HUES6 (cell line): ENCODE measurements at regions not wholly inside any gene's neighbourhood (a gene's known extent, or its start where the extent isn't known, plus 50 kb on each side); places are given as distances from the start of the nearest gene placed in this dataset.
"Not testable (repeated sequence)": the region's sequence is repeated elsewhere in the genome, so short reads cannot be mapped to it uniquely, and the experiment has no call there.

Experiments used
- H3K27ac ChIP-seq: 2 replicates; pipeline ENCODE4 v1.7.0; 2013; ENCODE audit warnings: low read depth, mild to moderate bottlenecking, low read length, inconsistent platforms
- H3K27me3 ChIP-seq: 2 replicates; pipeline ENCODE4 v1.6.1; 2013; ENCODE audit warnings: low read length; ENCODE audit not compliant: control insufficient read depth, insufficient read depth
- H3K36me3 ChIP-seq: 2 replicates; pipeline ENCODE4 v1.6.1; 2013; ENCODE audit warnings: low read length; ENCODE audit not compliant: control insufficient read depth, insufficient read depth
- H3K4me1 ChIP-seq: 2 replicates; pipeline ENCODE4 v1.6.1; 2013; ENCODE audit warnings: low read length; ENCODE audit not compliant: control insufficient read depth, insufficient read depth
- H3K4me3 ChIP-seq: 2 replicates; pipeline ENCODE4 v1.5.1; 2013; ENCODE audit warnings: low read depth, low read length
- H3K9ac ChIP-seq: one replicate; pipeline ENCODE4 v1.6.1; 2013; ENCODE audit warnings: mild to moderate bottlenecking, low read length
- H3K9me3 ChIP-seq: 2 replicates; pipeline ENCODE4 v1.6.1; 2013; ENCODE audit warnings: low read depth, low read length; ENCODE audit not compliant: control insufficient read depth, insufficient read depth

- Histone ChIP-seq H3K4me3 (no peak overlapping the region), H3K27me3 (no peaks in the 10 kb centered on the region), H3K9ac (no peak overlapping the region), H3K4me1 (no peaks in the 10 kb centered on the region), H3K36me3 (no peaks in the 10 kb centered on the region), H3K9me3 (no peaks in the 10 kb centered on the region), H3K27ac (no peak overlapping the region)
Measured at GRCh38 chr12:27133022-27133590, 50.7 kb upstream of the C12orf71 start.

- Histone ChIP-seq H3K36me3 (no peaks in the 10 kb centered on the region), H3K9ac (no peak overlapping the region)
Measured at GRCh38 chr12:27140478-27140969, 58.1 kb upstream of the C12orf71 start.

GRCh38 chr12:27142101-27142721, 59.8 kb upstream of the C12orf71 start:
- H3K27me3 ChIP-seq = no peaks in the 10 kb centered on the region
- no peak overlapping the region for H3K9ac ChIP-seq
- H3K27ac ChIP-seq = no peak overlapping the region
- H3K4me1 ChIP-seq = no peaks in the 10 kb centered on the region
- no peaks in the 10 kb centered on the region for H3K9me3 ChIP-seq
- H3K36me3 ChIP-seq = no peaks in the 10 kb centered on the region
- H3K4me3 ChIP-seq = no peak overlapping the region

More at GRCh38 chr12:27140478-27140969, 58.1 kb upstream of the C12orf71 start:
- no peak overlapping the region for H3K27ac ChIP-seq
- H3K9me3 ChIP-seq = no peaks in the 10 kb centered on the region
- no peaks in the 10 kb centered on the region for H3K27me3 ChIP-seq
- no peaks in the 10 kb centered on the region for H3K4me1 ChIP-seq
- H3K4me3 ChIP-seq = no peak overlapping the region

- Histone ChIP-seq H3K27me3 (no peaks in the 10 kb centered on the region), H3K9ac (no peak overlapping the region), H3K27ac (no peak overlapping the region), H3K4me3 (no peak overlapping the region), H3K9me3 (no peaks in the 10 kb centered on the region), H3K4me1 (no peaks in the 10 kb centered on the region), H3K36me3 (no peaks in the 10 kb centered on the region)
Measured at GRCh38 chr12:27143256-27144069, 61.1 kb upstream of the C12orf71 start.

- H3K27ac ChIP-seq, H3K4me1 ChIP-seq, H3K4me3 ChIP-seq, H3K36me3 ChIP-seq, H3K27me3 ChIP-seq, H3K9me3 ChIP-seq, H3K9ac ChIP-seq: not testable (repeated sequence)
Measured at GRCh38 chr12:27145725-27146124, 63.3 kb upstream of the C12orf71 start.

GRCh38 chr12:27148373-27148772, 66.0 kb upstream of the C12orf71 start:
- Histone ChIP-seq H3K27me3 (no peaks in the 10 kb centered on the region), H3K4me1 (no peaks in the 10 kb centered on the region), H3K9me3 (no peaks in the 10 kb centered on the region), H3K9ac (no peak overlapping the region), H3K27ac (no peak overlapping the region), H3K4me3 (no peak overlapping the region), H3K36me3 (no peaks in the 10 kb centered on the region)

- H3K36me3 ChIP-seq = no peaks in the 10 kb centered on the region
- H3K4me1 ChIP-seq = no peaks in the 10 kb centered on the region
- H3K27ac ChIP-seq = no peak overlapping the region
Measured at GRCh38 chr12:27148791-27149190, 66.4 kb upstream of the C12orf71 start.

GRCh38 chr12:27151479-27151878, 69.1 kb upstream of the C12orf71 start:
- Histone ChIP-seq H3K9ac (no peak overlapping the region), H3K27ac (no peak overlapping the region), H3K27me3 (no peaks in the 10 kb centered on the region), H3K9me3 (no peaks in the 10 kb centered on the region), H3K4me1 (no peaks in the 10 kb centered on the region), H3K36me3 (no peaks in the 10 kb centered on the region), H3K4me3 (no peak overlapping the region)

More at GRCh38 chr12:27148791-27149190, 66.4 kb upstream of the C12orf71 start:
- no peak overlapping the region for H3K9ac ChIP-seq
- no peaks in the 10 kb centered on the region for H3K9me3 ChIP-seq
- H3K4me3 ChIP-seq = no peak overlapping the region
- H3K27me3 ChIP-seq = no peaks in the 10 kb centered on the region

GRCh38 chr12:27158297-27158696, 75.9 kb upstream of the C12orf71 start:
- Histone ChIP-seq H3K9ac (no peak overlapping the region), H3K27me3 (no peaks in the 10 kb centered on the region), H3K4me3 (no peak overlapping the region), H3K4me1 (peaks cover 15% of the 10 kb centered on the region; the same call in 1 of the 2 replicates), H3K9me3 (no peaks in the 10 kb centered on the region), H3K36me3 (no peaks in the 10 kb centered on the region), H3K27ac (no peak overlapping the region)

- no peak overlapping the region for H3K27ac ChIP-seq
- H3K9me3 ChIP-seq = no peaks in the 10 kb centered on the region
- H3K36me3 ChIP-seq = no peaks in the 10 kb centered on the region
- H3K27me3 ChIP-seq = no peaks in the 10 kb centered on the region
- H3K4me3 ChIP-seq = no peak overlapping the region
- peaks cover 15% of the 10 kb centered on the region; the same call in 1 of the 2 replicates for H3K4me1 ChIP-seq
- no peak overlapping the region for H3K9ac ChIP-seq
Measured at GRCh38 chr12:27161458-27162228, 79.3 kb upstream of the C12orf71 start.
